MM.1S (cell line): ENCODE measurements at regions not wholly inside any gene's neighbourhood (a gene's known extent, or its start where the extent isn't known, plus 50 kb on each side); places are given as distances from the start of the nearest gene placed in this dataset.
"Not testable (repeated sequence)": the region's sequence is repeated elsewhere in the genome, so short reads cannot be mapped to it uniquely, and the experiment has no call there.

ENCODE experiments used
- DNase-seq: peaks from one replicate; pipeline ENCODE4 v3.0.0-alpha.2; 2015
- H2AFZ ChIP-seq: fragments of 300-600 bp; sonication (generic); 2 replicates; pipeline ENCODE4 v1.6.0; 2016; ENCODE audit warnings: antibody characterized with exemption, low read length
- H3F3A ChIP-seq: fragments of 300-600 bp; sonication (generic); 2 replicates; pipeline ENCODE4 v1.6.1; 2016; ENCODE audit warnings: mild to moderate bottlenecking, antibody characterized with exemption, low read length, moderate library complexity, mixed read lengths; ENCODE audit not compliant: insufficient read depth
- H3K27ac ChIP-seq: fragments of 300-600 bp; sonication (generic); 2 replicates; pipeline ENCODE4 v1.5.1; 2016; ENCODE audit warnings: mild to moderate bottlenecking, low read length
- H3K27me3 ChIP-seq: fragments of 300-600 bp; sonication (generic); replicated peaks from 2 replicates; pipeline ENCODE4 v1.6.0; 2016; ENCODE audit warnings: low read length; ENCODE audit not compliant: insufficient read depth
- H3K36me3 ChIP-seq: fragments of 300-600 bp; sonication (generic); replicated peaks from 2 replicates; pipeline ENCODE4 v1.6.1; 2016; ENCODE audit warnings: mild to moderate bottlenecking, low read length, mixed read lengths; ENCODE audit not compliant: insufficient read depth
- H3K4me1 ChIP-seq: fragments of 300-600 bp; sonication (generic); 2 replicates; pipeline ENCODE4 v1.6.1; 2016; ENCODE audit warnings: low read length, mixed read lengths
- H3K4me2 ChIP-seq: fragments of 300-600 bp; sonication (generic); 2 replicates; pipeline ENCODE4 v1.6.0; 2016; ENCODE audit warnings: low read depth, low read length
- H3K4me3 ChIP-seq: fragments of 300-600 bp; sonication (generic); 2 replicates; pipeline ENCODE4 v1.5.1; 2016; ENCODE audit warnings: low read length, mixed read lengths
- H3K79me2 ChIP-seq: fragments of 300-600 bp; sonication (generic); 2 replicates; pipeline ENCODE4 v1.6.1; 2016; ENCODE audit warnings: mixed run types, low read length, mixed read lengths
- H3K9ac ChIP-seq: fragments of 300-600 bp; sonication (generic); 2 replicates; pipeline ENCODE4 v1.6.1; 2016; ENCODE audit warnings: low read length, mixed read lengths
- H3K9me2 ChIP-seq: fragments of 300-600 bp; sonication (generic); replicated peaks from 2 replicates; pipeline ENCODE4 v1.6.1; 2016; ENCODE audit warnings: mild to moderate bottlenecking, low read length, mixed read lengths; ENCODE audit not compliant: insufficient read depth
- H3K9me3 ChIP-seq: fragments of 300-600 bp; sonication (generic); replicated peaks from 2 replicates; pipeline ENCODE4 v1.6.1; 2016; ENCODE audit warnings: mild to moderate bottlenecking, low read length, mixed read lengths; ENCODE audit not compliant: insufficient read depth
- H4K20me1 ChIP-seq: fragments of 300-600 bp; sonication (generic); 2 replicates; pipeline ENCODE4 v1.6.1; 2016; ENCODE audit warnings: mild to moderate bottlenecking, low read length, moderate library complexity, mixed read lengths; ENCODE audit not compliant: insufficient read depth
- EZH2 ChIP-seq: fragments of 300-600 bp; sonication (generic); optimal IDR thresholded peaks from 2 replicates; pipeline ENCODE3; 2017; ENCODE audit warnings: low read depth, mild to moderate bottlenecking, antibody characterized with exemption, low read length, mixed read lengths
- EZH2phosphoT487 ChIP-seq: fragments of 300-600 bp; sonication (generic); IDR thresholded peaks from 2 replicates; pipeline ENCODE4 v1.6.1; 2018; ENCODE audit warnings: antibody characterized with exemption, low read length
- TF ChIP-seq, protein P1 (sequence below): fragments of 300-600 bp; sonication (generic); IDR thresholded peaks from 2 replicates; pipeline ENCODE4 v1.5.1; 2016; ENCODE audit warnings: antibody characterized with exemption, low read length, mixed read lengths

DNA sequence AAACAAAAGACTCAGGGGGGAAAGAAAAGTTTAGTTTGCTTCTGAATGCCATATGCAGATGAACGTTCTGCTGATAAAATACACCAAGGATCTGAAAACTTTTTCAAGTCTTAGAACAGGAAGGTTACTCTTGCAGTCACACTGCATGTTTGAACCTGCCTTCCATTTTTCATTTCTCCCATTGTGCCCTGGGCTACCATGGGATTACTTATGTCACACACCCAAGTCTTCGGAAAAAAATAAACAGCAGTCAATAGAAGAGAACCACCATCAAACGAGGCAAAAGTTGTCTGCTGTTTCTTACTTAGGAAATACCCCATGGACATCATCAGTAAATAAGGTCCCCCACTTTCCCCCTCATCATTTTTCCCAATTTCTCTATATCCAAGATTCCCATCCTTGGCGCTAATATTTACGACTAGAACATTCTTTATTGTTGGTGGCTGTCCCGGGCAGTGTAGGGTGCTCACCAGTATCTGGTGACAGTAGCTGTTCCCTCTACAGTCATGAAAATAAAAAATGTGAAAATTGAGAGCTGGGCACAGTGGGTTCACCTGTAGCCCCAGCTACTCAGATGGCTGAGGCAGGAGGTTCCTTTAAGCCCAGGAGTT lies 202.5 kb downstream of the BCAS1 start:
- TF ChIP-seq EZH2: no peak
- no peak for TF ChIP-seq EZH2phosphoT487
- TF ChIP-seq, protein P1, sequence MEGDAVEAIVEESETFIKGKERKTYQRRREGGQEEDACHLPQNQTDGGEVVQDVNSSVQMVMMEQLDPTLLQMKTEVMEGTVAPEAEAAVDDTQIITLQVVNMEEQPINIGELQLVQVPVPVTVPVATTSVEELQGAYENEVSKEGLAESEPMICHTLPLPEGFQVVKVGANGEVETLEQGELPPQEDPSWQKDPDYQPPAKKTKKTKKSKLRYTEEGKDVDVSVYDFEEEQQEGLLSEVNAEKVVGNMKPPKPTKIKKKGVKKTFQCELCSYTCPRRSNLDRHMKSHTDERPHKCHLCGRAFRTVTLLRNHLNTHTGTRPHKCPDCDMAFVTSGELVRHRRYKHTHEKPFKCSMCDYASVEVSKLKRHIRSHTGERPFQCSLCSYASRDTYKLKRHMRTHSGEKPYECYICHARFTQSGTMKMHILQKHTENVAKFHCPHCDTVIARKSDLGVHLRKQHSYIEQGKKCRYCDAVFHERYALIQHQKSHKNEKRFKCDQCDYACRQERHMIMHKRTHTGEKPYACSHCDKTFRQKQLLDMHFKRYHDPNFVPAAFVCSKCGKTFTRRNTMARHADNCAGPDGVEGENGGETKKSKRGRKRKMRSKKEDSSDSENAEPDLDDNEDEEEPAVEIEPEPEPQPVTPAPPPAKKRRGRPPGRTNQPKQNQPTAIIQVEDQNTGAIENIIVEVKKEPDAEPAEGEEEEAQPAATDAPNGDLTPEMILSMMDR: no peak
- Histone ChIP-seq H3F3A (peaks cover 52% of the 10 kb centered on the region), H3K4me3 (peak overlapping the region; percentile 50), H3K27me3 (no peaks in the 10 kb centered on the region), H3K9me2 (no peaks in the 10 kb centered on the region), H3K9me3 (no peaks in the 10 kb centered on the region), H3K79me2 (peaks cover 5% of the 10 kb centered on the region; the same call in 1 of the 2 replicates), H3K4me2 (peak overlapping the region; percentile 97), H3K27ac (peak overlapping the region; percentile 80), H3K4me1 (peaks cover 54% of the 10 kb centered on the region), H2AFZ (peak overlapping the region; percentile 81), H4K20me1 (no peaks in the 10 kb centered on the region), H3K36me3 (no peaks in the 10 kb centered on the region), H3K9ac (peak overlapping the region; percentile 47; the same call in 1 of the 2 replicates)
- DNase-seq: no peak

DNA sequence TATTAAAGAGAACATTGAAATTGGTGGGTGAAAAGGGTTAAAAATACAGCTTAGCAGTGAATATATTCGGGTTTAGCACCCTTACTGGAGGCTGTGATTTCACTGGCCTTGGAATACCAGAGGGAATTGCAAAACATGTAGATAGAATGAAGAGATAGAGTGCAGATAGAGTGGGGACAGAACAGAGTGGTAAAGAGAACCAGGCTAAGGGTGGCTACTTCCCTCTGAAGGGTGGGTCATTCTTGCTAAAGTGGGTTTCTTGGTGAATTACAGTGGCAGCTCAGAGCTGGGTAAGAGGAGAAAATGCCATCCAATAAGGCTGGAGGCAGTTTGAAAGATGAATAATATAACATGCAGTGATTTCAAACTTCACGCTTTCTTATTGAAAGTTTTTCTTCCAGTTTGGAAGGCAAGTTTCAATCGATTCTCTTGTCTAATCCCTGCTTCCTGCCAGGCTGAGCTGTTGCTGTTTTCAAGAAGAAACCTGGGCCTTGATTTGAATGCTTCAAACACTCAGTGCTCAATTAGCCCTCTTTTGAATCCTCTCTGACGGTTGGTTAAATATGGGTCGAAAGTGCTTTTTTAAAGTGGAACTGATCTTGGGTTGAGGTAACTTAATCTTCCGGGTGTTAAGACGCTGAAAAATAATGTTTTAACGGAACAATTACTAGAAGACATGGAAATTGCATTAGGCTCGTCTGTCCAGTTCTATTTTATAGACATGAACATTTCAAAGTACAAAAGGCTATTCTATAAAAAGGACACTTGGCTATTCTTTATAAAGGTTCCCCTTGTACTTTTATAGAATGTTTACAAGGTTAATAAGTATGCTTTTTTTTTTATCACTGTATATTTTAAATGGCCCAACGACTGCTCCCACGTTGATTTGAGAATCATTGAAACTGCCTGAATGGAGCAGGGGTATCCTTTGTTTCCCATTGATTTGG lies 203.3 kb downstream of the BCAS1 start:
- no peaks in the 10 kb centered on the region for H3K9me3 ChIP-seq
- peak overlapping the region; percentile 47 for H3K9ac ChIP-seq
- peaks cover 44% of the 10 kb centered on the region for H3F3A ChIP-seq
- H3K36me3 ChIP-seq: no peaks in the 10 kb centered on the region
- no peak for TF ChIP-seq EZH2phosphoT487
- TF ChIP-seq, protein P1: no peak
- no peak for TF ChIP-seq EZH2
- H3K4me1 ChIP-seq: peaks cover 50% of the 10 kb centered on the region
- H3K4me3 ChIP-seq: peak overlapping the region; percentile 50
- H3K9me2 ChIP-seq: no peaks in the 10 kb centered on the region
- H4K20me1 ChIP-seq: no peaks in the 10 kb centered on the region
- H3K79me2 ChIP-seq: peaks cover 5% of the 10 kb centered on the region; the same call in 1 of the 2 replicates
- peak overlapping the region; percentile 97 for H3K4me2 ChIP-seq
- peak; percentile 82 for DNase-seq
- peak overlapping the region; percentile 80 for H3K27ac ChIP-seq
- peak overlapping the region; percentile 81 for H2AFZ ChIP-seq
- no peaks in the 10 kb centered on the region for H3K27me3 ChIP-seq

DNA sequence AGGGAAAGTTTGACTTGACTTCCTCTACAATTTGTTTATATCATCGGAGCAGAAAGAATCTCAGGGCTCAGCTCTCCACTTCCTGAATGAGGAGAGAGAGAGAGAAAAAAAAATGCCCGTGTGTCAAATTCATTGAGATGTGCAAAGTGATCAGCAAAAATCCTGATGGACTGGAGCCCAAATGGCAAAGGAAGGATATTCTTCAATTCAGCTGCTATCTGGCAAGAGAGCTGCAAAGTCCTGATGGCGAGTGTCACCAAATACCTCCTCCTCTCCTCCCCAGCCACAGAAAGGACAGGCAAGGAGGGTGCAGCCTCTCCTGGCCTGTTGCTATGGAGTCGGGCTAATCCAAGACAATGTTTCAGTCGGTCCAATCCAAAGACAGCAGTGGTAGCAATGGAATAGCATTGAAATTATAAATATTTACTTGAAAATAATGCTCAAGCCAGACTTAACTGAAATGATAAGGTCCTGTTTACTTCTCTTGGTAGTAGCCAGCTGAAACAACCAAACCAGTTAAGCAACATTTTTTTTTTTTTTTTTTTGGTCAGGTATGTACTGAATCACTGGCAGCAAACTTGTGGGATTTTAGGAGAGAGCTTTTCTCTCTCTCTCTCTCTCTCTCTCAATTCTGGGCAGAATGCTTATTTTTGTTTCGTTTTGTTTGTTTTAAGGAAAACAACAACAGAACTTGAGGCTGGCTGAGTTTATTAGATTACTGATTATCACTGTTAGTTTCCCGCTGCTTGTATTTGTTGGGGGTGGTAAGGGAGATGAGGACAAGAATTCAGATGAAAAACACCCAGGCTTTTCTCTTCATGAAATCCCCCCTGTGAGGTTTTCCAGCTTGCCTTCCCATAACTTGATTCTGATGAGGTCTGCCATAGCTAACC lies 204.2 kb downstream of the BCAS1 start:
- Histone ChIP-seq H3K9ac (peak overlapping the region; percentile 47; the same call in 1 of the 2 replicates), H3K36me3 (no peaks in the 10 kb centered on the region), H3K9me2 (no peaks in the 10 kb centered on the region), H3K27ac (peak overlapping the region; percentile 80), H4K20me1 (no peaks in the 10 kb centered on the region), H3K79me2 (peaks cover 5% of the 10 kb centered on the region; the same call in 1 of the 2 replicates), H3F3A (peaks cover 38% of the 10 kb centered on the region), H2AFZ (peak overlapping the region; percentile 76), H3K27me3 (no peaks in the 10 kb centered on the region), H3K4me3 (peak overlapping the region; percentile 50), H3K9me3 (no peaks in the 10 kb centered on the region), H3K4me2 (peak overlapping the region; percentile 97), H3K4me1 (peaks cover 40% of the 10 kb centered on the region)
- TF ChIP-seq EZH2: no peak
- TF ChIP-seq, protein P1: no peak
- TF ChIP-seq EZH2phosphoT487: no peak
- DNase-seq: no peak

DNA sequence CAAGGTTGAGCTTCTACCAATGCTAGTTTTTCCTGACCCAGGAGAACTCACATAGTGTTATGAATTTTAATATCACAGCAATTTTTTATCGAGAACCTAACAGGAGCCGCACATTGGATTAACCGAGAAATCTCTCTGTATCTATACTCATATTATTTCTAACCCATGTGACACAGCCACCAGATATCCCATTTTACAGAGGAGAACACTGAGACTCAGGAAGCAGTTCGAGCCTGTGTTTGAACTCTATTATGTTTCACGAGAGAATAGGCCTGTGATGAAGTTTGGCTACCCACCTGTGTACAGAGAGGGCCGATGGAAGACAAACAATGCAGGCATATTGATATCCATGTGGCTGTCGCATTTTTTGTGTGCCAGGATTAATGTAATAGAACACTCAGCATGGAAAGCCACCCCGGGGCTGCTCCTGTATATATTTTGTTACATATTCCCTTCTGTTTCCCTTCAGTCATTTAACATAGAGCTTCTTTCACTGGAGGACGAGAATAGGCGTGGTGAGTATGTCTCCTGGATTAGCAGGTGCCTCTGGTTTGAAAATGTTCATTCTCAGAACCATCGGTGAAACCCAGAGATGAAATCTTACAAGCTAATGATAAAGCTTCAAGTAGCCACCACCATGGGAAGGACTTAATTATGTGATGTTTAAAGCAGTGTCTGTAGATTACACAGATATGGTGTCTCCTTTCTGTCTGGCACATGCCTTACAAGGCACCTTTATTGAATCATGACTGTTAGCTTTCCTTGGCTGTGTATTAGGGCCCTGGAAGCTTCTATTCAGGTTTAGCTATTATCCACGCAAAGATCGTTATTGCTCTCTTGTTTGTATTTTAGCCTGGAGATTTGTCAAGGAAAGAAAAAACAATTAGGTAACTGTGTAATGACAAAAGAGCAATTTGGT lies 205.4 kb downstream of the BCAS1 start:
- not testable (repeated sequence) for H3K36me3 ChIP-seq, H3K9me2 ChIP-seq, H3K79me2 ChIP-seq, H3K9me3 ChIP-seq, H2AFZ ChIP-seq, H3K9ac ChIP-seq, H3K27me3 ChIP-seq, H3K4me3 ChIP-seq, H4K20me1 ChIP-seq, DNase-seq
- Histone ChIP-seq H3F3A (peaks cover 32% of the 10 kb centered on the region), H3K4me1 (peaks cover 30% of the 10 kb centered on the region), H3K4me2 (peak overlapping the region; percentile 97; the same call in 1 of the 2 replicates), H3K27ac (peak overlapping the region; percentile 80; the same call in 1 of the 2 replicates)
